Natural killer cell (primary cell): ENCODE measurements at regions not wholly inside any gene's neighbourhood (a gene's known extent, or its start where the extent isn't known, plus 50 kb on each side); places are given as distances from the start of the nearest gene placed in this dataset.

Experiments
- ATAC-seq, 3 donors: fragments of 150-1000 bp in 2 of 3; fragments of 200-7000 bp in 1 of 3; cut with Tn5 transposase; 1 replicate in 1 of 3; 2 replicates in 2 of 3; pipeline ENCODE4 v1.10.0; 2021; ENCODE audit warnings: mild to moderate bottlenecking in 2 of 3, moderate library complexity in 2 of 3
- DNase-seq, 2 donors: peaks; one replicate each; pipeline versions ENCODE4 v3.0.0 to v3.0.0-alpha.2; 2013 to 2021; ENCODE audit warnings: mixed read lengths in 1 of 2
- H3K27ac ChIP-seq: one replicate; pipeline ENCODE4 v1.5.1; 2013; ENCODE audit warnings: mild to moderate bottlenecking, low read length
- H3K27me3 ChIP-seq: one replicate; pipeline ENCODE4 v1.6.1; 2013; ENCODE audit warnings: low read length; ENCODE audit not compliant: control insufficient read depth, insufficient read depth
- H3K36me3 ChIP-seq: one replicate; pipeline ENCODE4 v1.6.1; 2013; ENCODE audit warnings: low read length; ENCODE audit not compliant: control insufficient read depth, insufficient read depth
- H3K4me1 ChIP-seq: one replicate; pipeline ENCODE4 v1.6.1; 2013; ENCODE audit warnings: low read length; ENCODE audit not compliant: control insufficient read depth, insufficient read depth
- H3K4me3 ChIP-seq: one replicate; pipeline ENCODE4 v1.5.1; 2013; ENCODE audit warnings: low read length
- H3K9me3 ChIP-seq: one replicate; pipeline ENCODE4 v1.6.1; 2013; ENCODE audit warnings: low read length; ENCODE audit not compliant: control insufficient read depth, insufficient read depth
- H3K27ac Mint-ChIP-seq, 2 donors: one replicate each; pipeline ENCODE4 v1.8.0; 2022; ENCODE audit warnings: mild to moderate bottlenecking in 2 of 2, mixed read lengths in 2 of 2, moderate library complexity in 1 of 2
- H3K27me3 Mint-ChIP-seq, 2 donors: one replicate each; pipeline ENCODE4 v1.8.0; 2022; ENCODE audit warnings: low read depth in 2 of 2, mixed read lengths in 2 of 2
- H3K36me3 Mint-ChIP-seq: one replicate; pipeline ENCODE4 v1.8.0; 2022; ENCODE audit warnings: mixed read lengths
- H3K4me1 Mint-ChIP-seq, 2 donors: one replicate each; pipeline ENCODE4 v1.8.0; 2022; ENCODE audit warnings: mixed read lengths in 2 of 2
- H3K4me3 Mint-ChIP-seq: one replicate; pipeline ENCODE4 v1.8.0; 2022; ENCODE audit warnings: mild to moderate bottlenecking, moderate library complexity, mixed read lengths
- H3K9me3 Mint-ChIP-seq, 2 donors: one replicate each; pipeline ENCODE4 v1.8.0; 2022; ENCODE audit warnings: mixed read lengths in 2 of 2
- WGBS: methylation state at CpG from one replicate; pipeline ENCODE4 v1.1.7; 2013; ENCODE audit warnings: missing lambda C conversion rate; ENCODE audit not compliant: insufficient coverage; 5-methylcytosine and 5-hydroxymethylcytosine counted together
- intact Hi-C: fragments of 100-400 bp; cut with micrococcal nuclease; formaldehyde crosslinking; loops from one replicate; pipeline ENCODE4 v1.14.2; 2022
- TF ChIP-seq, protein P1 (sequence below): fragments of 200-600 bp; IDR thresholded peaks from one replicate; pipeline ENCODE4 v1.8.0; 2022; ENCODE audit warnings: antibody characterized with exemption

- H3K27ac Mint-ChIP-seq = no peak overlapping the region
Observed at GRCh38 chr5:42013561-42013960, 88.5 kb downstream of the FBXO4 start.

GRCh38 chr5:42015254-42015653 is 90.2 kb downstream of the FBXO4 start:
- H3K4me3 ChIP-seq = no peak overlapping the region
- H3K36me3 Mint-ChIP-seq = no peaks in the 10 kb centered on the region
- H3K9me3 ChIP-seq = no peaks in the 10 kb centered on the region
- H3K4me1 ChIP-seq = no peaks in the 10 kb centered on the region
- peaks cover 4% of the 10 kb centered on the region for H3K27me3 ChIP-seq
- no peaks in the 10 kb centered on the region for H3K4me1 Mint-ChIP-seq
- H3K27me3 Mint-ChIP-seq = peaks cover 8 to 21% of the 10 kb centered on the region in 2 donors
- H3K27ac Mint-ChIP-seq = no peak overlapping the region
- H3K9me3 Mint-ChIP-seq = no peaks in the 10 kb centered on the region
- WGBS = 100% methylated on average over 2 of the region's 4 CpGs
- intact Hi-C loops = no loop called here
- no peak for DNase-seq
- TF ChIP-seq, protein P1, sequence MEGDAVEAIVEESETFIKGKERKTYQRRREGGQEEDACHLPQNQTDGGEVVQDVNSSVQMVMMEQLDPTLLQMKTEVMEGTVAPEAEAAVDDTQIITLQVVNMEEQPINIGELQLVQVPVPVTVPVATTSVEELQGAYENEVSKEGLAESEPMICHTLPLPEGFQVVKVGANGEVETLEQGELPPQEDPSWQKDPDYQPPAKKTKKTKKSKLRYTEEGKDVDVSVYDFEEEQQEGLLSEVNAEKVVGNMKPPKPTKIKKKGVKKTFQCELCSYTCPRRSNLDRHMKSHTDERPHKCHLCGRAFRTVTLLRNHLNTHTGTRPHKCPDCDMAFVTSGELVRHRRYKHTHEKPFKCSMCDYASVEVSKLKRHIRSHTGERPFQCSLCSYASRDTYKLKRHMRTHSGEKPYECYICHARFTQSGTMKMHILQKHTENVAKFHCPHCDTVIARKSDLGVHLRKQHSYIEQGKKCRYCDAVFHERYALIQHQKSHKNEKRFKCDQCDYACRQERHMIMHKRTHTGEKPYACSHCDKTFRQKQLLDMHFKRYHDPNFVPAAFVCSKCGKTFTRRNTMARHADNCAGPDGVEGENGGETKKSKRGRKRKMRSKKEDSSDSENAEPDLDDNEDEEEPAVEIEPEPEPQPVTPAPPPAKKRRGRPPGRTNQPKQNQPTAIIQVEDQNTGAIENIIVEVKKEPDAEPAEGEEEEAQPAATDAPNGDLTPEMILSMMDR = no peak
- no peaks in the 10 kb centered on the region for H3K36me3 ChIP-seq
- H3K27ac ChIP-seq = no peak overlapping the region
- no peak for ATAC-seq
- H3K4me3 Mint-ChIP-seq = no peak overlapping the region

More at GRCh38 chr5:42013561-42013960, 88.5 kb downstream of the FBXO4 start:
- Mint-ChIP-seq H3K9me3 (no peaks in the 10 kb centered on the region), H3K4me1 (no peaks in the 10 kb centered on the region), H3K36me3 (no peaks in the 10 kb centered on the region), H3K4me3 (no peak overlapping the region), H3K27me3 (peaks cover 8 to 21% of the 10 kb centered on the region in 2 donors)
- H3K4me3 ChIP-seq = no peak overlapping the region
- H3K9me3 ChIP-seq = no peaks in the 10 kb centered on the region
- no peak overlapping the region for H3K27ac ChIP-seq
- H3K36me3 ChIP-seq = no peaks in the 10 kb centered on the region
- no peak for ATAC-seq
- TF ChIP-seq, protein P1 = no peak
- peaks cover 4% of the 10 kb centered on the region for H3K27me3 ChIP-seq
- no peak for DNase-seq
- intact Hi-C loops = no loop called here
- no peaks in the 10 kb centered on the region for H3K4me1 ChIP-seq
- 91% methylated on average over 5 of the region's 5 CpGs for WGBS

- Mint-ChIP-seq H3K4me1 (no peaks in the 10 kb centered on the region), H3K27ac (no peak overlapping the region), H3K4me3 (no peak overlapping the region), H3K27me3 (peaks cover 9 to 24% of the 10 kb centered on the region in 2 donors), H3K9me3 (no peaks in the 10 kb centered on the region), H3K36me3 (no peaks in the 10 kb centered on the region)
- Histone ChIP-seq H3K4me3 (no peak overlapping the region), H3K9me3 (no peaks in the 10 kb centered on the region), H3K27me3 (peaks cover 4% of the 10 kb centered on the region), H3K27ac (no peak overlapping the region), H3K36me3 (no peaks in the 10 kb centered on the region), H3K4me1 (no peaks in the 10 kb centered on the region)
- intact Hi-C loops = no loop called here
- no peak for ATAC-seq
- TF ChIP-seq, protein P1 = no peak
- WGBS = no CpG with 5 or more reads among the region's 1 CpG
- DNase-seq = no peak
Observed at GRCh38 chr5:42015681-42016080, 90.6 kb downstream of the FBXO4 start.

GRCh38 chr5:42020788-42021530 is 95.9 kb downstream of the FBXO4 start:
- Mint-ChIP-seq H3K27me3 (peaks cover 5% of the 10 kb centered on the region in 2 donors), H3K4me1 (no peaks in the 10 kb centered on the region), H3K27ac (no peak overlapping the region), H3K4me3 (no peak overlapping the region), H3K9me3 (peaks cover 0 to 2% of the 10 kb centered on the region in 2 donors), H3K36me3 (no peaks in the 10 kb centered on the region)
- no peaks in the 10 kb centered on the region for H3K4me1 ChIP-seq
- no peak overlapping the region for H3K27ac ChIP-seq
- H3K4me3 ChIP-seq = no peak overlapping the region
- DNase-seq = no peak
- intact Hi-C loops = no loop called here
- TF ChIP-seq, protein P1 = no peak
- peaks cover 4% of the 10 kb centered on the region for H3K27me3 ChIP-seq
- 60% methylated on average over 3 of the region's 3 CpGs for WGBS
- no peak for ATAC-seq
- no peaks in the 10 kb centered on the region for H3K9me3 ChIP-seq
- H3K36me3 ChIP-seq = no peaks in the 10 kb centered on the region
